HG03159 (cell line): ENCODE measurements at regions not wholly inside any gene's neighbourhood (a gene's known extent, or its start where the extent isn't known, plus 50 kb on each side); places are given as distances from the start of the nearest gene placed in this dataset.

Source experiments
- ATAC-seq: cut with Tn5 transposase; IDR thresholded peaks from one replicate; pipeline ENCODE4 v1.9.1; 2021; ENCODE audit warnings: mild to moderate bottlenecking, moderate library complexity; ENCODE audit not compliant: unreplicated experiment

DNA sequence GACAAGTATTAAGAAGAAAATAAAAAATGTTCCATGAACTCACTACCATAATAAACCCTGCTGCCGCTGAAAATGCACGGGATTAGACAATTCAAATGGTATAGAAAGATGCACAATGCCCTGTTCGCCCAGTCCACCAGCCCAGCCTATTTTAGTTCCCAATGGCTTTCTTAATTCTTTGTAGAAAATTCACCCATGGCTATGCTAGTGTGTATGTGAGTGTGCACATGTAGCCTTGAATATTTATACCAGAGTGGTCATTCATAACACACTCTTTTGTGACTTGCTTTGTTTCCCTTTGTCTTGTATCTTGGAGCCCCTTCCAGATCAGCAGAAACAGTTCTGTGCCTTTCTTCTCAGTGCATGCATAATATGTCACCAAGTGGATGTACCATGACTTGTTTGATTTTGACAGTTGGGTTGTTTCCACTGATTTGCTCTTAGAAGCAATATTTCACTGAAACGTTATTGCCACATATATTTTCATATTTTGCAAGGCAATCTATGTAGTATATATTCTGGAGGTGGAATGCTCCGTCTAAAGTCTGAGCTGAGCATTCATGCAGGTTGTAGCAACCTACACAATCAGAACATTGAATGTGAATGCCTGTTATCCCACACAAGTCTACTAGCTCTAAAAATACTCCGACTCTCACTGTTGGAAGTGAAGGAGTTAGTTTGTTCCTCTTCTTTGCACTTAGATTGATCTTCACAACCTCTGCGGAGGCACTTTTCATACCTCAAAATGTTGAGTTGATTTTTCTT, 383.0 kb upstream of the EEF2KMT start:
- no peak for ATAC-seq

DNA sequence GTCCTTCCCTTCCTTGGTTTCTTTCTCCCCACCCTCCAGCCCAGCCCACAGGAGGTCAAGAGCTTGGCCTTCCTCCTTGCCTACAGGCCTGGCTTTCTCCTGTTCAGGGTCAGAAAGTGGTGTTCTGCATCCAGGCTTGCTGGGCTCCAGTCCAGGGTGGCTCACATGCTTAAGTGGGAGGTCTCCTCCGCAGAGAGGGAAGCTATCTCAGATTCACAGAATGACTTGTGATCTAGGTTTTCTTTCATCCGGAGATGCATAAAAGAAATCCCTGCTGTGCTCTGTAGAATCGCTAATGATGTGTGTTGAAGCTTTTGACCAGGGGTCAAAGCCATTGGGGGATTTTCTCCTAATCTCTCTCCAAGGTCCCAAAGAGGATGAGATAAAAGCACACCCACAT, 382.3 kb upstream of the EEF2KMT start:
- ATAC-seq, result no peak

- ATAC-seq, result no peak
Observed at GRCh38 chr16:5478036-5478435, 380.4 kb upstream of the EEF2KMT start.

DNA sequence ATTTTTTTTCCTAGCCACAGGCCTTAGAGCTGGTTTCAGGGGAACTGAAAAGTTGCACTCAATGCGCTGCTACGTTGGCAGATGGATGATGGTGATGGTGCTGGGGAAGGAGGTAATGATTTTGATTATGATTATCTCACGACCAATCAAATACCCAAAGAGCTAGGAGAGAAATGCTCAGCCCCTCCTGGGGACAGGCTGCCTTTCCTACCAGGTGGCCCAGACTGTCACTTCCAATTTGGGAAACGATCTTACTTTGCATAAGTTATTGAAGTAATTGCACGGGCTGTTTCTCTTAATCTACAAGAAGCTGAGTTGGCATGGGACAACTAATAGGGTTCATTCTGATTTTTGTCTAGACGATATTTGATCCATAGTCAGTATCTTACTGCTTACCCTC, 379.7 kb upstream of the EEF2KMT start:
- ATAC-seq, result no peak

GRCh38 chr16:5472552-5472951, 375.0 kb upstream of the EEF2KMT start:
- ATAC-seq, result no peak

- no peak for ATAC-seq
Observed at GRCh38 chr16:5468488-5468887, 370.9 kb upstream of the EEF2KMT start.

DNA sequence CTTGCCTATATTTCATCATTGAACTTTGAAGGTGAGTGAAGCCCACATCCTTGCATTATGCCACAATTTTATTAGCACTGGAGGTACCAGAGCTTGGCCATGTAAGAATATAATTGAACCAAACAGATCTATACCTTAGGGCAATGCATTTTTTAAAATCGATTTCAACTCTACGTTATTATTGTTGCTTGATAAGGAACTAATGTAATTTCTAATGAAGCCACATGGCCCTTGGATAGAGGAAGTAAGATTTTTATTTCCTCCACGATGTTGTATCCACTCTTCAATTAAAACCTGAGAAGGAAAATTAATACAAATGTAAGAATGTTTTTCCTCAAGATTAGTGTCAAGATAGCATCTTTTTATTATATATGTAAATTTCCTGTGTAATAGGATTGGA, 370.0 kb upstream of the EEF2KMT start:
- ATAC-seq, result no peak

DNA sequence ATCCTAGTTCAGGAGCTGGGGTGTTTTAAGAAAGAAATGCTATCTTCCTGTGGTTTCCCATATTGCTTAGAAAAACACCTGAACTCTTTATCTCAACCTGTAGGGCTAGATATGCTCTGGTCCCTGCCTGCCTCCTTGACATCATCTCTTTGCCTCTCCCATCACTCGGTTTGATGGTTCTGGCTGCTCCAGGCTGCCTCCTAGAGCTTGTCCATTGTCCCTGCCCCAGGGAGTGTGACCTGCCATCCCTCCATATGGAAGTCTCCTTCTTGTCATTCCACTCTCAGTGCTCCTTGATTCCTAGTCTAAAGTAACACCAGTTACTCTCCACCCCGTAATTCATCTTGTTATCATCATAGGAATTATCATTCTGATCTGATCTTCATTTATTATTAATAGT, 369.0 kb upstream of the EEF2KMT start:
- no peak for ATAC-seq

DNA sequence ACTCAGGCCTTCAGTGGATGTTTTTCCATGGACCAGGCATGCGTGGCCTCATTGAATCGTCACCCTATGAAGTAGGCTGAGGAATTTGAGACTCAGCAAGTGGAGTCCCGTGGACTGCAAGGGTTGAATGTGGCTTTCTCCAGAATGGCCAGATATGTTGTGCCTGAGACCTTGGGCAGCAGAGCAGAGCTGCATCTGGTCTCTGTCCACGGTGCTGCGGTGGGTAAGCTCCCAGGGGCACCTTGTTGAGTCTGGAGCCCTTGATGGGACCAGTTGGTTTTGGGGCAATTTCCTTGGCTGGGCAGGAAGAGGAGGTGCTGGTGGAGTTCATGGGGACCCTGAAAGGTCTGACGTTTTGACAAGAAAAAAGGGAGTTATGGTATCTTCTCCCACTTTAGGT, 368.1 kb upstream of the EEF2KMT start:
- no peak for ATAC-seq

DNA sequence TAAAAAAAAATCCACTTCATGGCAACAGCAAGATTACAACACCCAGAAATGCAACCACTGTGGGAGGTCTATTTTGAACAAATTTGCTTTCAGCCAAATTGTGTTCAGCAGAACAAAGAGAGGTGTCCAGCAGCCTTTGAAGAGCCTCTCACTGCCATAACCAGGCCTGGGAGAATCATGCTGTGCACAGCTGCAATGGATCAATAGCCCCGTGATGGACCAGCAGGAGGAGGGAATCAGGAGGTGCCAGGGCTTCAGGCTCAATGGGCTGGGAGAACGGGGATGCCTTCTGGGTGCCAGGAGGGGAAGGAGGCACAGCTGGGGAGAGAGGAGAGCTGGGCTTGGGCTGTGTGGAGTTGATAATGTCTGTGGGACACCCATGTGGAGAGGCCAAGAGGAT, 366.2 kb upstream of the EEF2KMT start:
- ATAC-seq, result no peak

DNA sequence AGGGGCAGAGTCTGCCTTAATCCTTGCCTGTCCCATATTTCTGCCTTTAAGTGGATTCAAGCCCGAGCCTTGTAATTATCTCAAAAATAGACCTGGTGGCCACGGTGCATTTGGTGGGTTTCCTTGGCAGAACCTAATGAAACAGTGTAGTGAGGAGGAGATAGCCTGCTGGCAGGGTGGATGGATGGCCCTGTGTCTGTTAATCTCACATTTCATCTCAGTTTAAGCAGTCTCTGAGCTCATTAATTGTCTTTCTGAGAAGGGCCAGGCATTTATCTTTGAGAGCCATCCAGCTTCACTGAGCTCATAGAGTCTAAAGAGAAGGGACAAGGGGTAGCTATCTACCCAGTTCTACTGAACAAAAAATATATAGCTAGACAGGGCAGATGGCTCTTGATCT, 364.0 kb upstream of the EEF2KMT start:
- ATAC-seq, result no peak

- ATAC-seq, result no peak
Observed at GRCh38 chr16:5461141-5461540, 363.5 kb upstream of the EEF2KMT start.

DNA sequence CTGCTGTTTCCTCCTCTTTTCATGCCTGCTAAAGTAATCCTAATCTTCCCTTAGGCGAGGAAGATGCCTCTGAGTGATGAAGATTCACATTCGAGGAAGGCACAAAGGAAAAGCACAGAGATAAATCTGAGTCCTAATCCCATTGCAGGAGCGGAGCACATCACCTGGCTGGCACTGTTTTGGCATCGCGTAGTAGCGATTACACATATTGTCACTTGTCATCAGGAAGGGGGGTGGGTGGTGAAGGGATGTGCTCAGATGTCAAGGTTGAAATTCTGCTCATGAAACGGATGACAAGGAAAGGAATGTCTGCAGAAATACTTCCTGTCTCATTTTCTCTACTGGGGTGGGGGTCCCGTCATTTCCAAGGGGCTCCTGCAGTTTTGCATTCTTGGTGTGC, 363.1 kb upstream of the EEF2KMT start:
- no peak for ATAC-seq

DNA sequence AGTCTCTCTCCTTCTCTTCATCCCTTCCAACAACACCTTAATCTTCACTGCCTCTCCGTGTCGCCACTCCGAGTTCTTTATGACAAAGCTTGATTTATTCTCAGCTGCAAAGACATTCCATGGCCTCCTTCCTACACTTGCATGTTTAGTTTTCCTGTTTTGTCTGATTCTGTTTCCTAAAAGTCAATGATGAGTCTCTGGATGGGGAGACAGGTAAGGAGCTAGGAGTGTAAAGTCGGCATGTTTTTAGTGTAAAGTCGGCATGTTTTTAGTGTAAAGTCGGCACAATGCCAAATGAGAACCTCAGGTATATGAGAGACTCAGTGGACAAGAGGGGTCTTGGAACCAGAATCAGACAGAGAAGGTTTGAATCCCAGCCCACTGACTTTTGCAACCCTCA, 362.3 kb upstream of the EEF2KMT start:
- ATAC-seq, result no peak

GRCh38 chr16:5455110-5455509, 357.5 kb upstream of the EEF2KMT start:
- no peak for ATAC-seq

DNA sequence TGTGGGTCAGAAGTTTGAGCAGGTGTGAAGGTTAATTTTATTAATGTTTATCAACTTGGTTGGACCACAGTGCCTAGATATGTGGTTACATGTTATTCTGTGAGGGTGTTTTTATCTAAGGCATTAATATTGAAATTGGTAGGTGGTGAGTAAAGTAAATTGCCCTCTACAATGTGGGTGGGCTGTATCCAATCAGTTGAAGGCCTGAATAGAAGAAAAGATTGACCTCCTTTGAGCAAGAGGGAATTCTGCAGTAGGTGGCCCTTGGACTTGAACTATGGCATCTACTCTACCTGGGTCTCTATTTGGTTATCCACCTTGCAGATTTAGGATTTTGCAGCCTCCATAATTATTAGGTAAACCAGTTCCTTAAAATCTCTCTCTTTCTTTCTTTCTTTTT, 356.8 kb upstream of the EEF2KMT start:
- no peak for ATAC-seq

- ATAC-seq, result no peak
Observed at GRCh38 chr16:5451641-5452040, 354.0 kb upstream of the EEF2KMT start.

DNA sequence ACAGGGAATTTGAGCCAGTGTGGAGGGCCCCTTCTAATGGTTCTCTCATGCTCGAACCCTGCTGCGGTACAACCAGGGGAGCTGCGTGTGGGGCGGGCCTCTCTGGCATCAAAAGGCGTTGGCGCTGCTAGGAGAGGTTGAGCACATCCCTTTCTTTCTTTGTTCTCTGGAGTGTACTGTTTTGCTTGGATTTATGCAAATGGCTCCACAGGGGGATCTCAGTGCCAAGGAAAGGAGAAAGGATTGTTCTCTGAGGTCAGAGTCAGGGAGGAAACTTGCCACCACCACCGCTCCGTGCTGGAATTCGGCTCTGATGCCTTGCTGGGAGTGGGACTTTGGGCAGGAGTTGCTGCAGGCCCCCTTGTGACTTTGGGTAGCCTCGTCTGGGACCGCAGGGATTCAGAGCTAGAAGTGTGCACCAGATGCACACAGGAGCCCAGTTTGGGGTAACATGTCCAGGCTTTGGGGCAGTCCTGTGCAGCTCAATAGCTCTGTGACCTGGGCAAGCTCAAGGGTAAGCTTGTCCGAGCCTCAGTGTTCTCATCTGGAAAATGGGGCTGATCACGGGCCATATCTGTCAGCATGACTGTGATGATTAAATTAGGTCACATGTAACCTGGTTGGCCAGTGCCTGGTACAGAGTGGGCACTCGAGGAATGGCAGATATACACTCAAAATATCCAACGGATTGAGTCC, 353.0 kb upstream of the EEF2KMT start:
- no peak for ATAC-seq

DNA sequence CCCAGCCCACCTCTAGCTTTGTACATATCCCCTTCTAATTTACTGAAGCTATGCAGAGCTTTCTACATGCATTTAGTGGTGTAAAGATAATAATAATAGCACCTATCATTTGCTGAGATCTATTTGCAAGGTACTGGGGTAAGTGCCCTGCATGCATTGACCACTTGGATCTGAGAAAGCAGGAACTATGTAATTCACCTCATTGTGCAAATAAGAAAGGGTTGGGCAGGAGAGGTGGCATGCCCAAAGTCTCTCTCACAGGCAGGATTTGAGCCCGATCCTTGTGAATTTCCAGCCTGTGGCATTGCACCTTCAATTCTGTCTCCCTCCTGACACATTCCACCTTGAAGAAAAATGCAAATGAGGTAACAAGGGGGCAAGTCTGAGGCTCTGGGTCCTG, 352.3 kb upstream of the EEF2KMT start:
- no peak for ATAC-seq

GRCh38 chr16:5448798-5449197, 351.2 kb upstream of the EEF2KMT start:
- ATAC-seq, result no peak

DNA sequence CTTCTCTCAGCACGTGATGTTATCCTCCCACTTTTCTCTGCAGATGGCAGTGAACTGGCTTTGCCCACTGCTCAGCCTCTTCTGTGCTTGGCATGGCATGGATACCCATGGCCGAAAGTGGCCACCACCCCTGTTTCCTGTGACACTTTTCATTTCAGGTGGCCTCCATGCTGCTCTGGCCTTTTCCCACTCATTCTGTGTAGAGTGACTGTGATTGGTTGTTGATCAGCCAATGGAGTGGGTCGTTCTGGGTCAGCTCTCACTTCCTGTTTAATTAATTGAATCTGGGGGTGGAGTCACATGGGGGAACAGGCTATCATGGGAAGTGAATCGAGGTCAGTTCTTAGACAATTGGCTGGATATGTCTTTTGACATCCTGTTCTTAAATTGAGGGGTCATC, 350.1 kb upstream of the EEF2KMT start:
- ATAC-seq, result no peak

DNA sequence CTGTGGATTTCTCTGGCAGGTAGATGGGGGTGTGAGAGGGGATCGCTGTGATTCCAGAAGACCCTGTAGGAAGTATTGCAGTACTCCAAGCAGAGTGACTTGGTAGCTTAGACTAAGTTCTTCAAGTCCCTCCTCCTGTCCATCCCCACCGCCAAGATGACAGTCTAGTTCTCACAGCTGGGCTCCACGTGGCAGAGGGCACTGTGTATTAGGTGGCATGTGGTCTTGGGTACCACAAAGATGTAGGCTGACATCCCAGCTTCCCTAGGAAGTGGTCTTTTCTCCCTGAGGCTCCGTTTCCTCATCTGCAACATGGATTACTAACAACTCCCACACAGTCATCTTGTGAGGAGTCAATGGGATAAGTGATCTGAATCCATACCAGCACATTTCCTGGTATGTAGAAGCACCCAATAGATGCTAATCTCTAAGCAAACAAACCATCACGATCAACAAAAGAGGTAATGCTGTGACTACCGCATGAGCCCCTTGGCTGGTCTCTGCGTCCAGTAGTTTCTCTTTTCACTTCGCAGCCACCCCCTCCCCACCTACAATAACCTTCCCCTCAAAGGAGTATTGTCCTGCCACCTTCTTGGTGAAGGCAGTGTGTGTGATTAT, 349.1 kb upstream of the EEF2KMT start:
- no peak for ATAC-seq
